MG63 (cell line): ENCODE measurements at regions not wholly inside any gene's neighbourhood (a gene's known extent, or its start where the extent isn't known, plus 50 kb on each side); places are given as distances from the start of the nearest gene placed in this dataset.
A peak's percentile ranks its signal among the peaks of the same experiment; 100 is the strongest.
"Not testable (repeated sequence)": the region's sequence is repeated elsewhere in the genome, so short reads cannot be mapped to it uniquely, and the experiment has no call there.

ENCODE experiments used
- DNase-seq: peaks from one replicate; pipeline ENCODE4 v3.0.0-alpha.2; 2020
- H3K27me3 ChIP-seq: fragments of 250-450 bp; sonication (Bioruptor Pico); 2 replicates; pipeline ENCODE4 v1.5.1; 2020; ENCODE audit warnings: mild to moderate bottlenecking, moderate library complexity
- H3K36me3 ChIP-seq: fragments of 250-450 bp; sonication (Bioruptor Pico); 2 replicates; pipeline ENCODE4 v1.5.1; 2020; ENCODE audit warnings: mild to moderate bottlenecking, moderate library complexity
- H3K4me3 ChIP-seq: fragments of 250-450 bp; sonication (Bioruptor Pico); 2 replicates; pipeline ENCODE4 v1.5.1; 2020; ENCODE audit warnings: mild to moderate bottlenecking, moderate library complexity
- H3K9me3 ChIP-seq: fragments of 250-450 bp; sonication (Bioruptor Pico); 2 replicates; pipeline ENCODE4 v1.5.1; 2020; ENCODE audit warnings: mild to moderate bottlenecking, moderate library complexity

GRCh38 chr7:149930374-149931068 is 56.8 kb downstream of the ATP6V0E2 start:
- H3K9me3 ChIP-seq, DNase-seq: not testable (repeated sequence)

DNA sequence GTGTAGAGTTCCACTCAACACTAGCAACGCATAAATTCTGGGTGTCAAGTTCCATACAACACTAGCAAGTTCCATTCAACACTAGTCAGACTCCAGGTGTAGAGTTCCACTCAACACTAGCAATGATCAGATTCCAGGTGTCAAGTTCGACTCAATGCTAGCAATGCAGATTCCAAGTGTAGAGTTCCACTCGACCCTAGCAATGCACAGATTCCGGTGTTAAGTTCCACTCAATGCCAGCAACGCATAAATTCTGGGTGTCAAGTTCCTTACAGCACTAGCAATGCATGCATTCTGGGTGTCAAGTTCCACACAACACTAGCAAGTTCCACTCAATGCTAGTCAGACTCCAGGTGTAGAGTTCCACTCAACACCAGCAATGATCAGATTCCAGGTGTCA is 60.0 kb downstream of the ATP6V0E2 start:
- not testable (repeated sequence) for H3K27me3 ChIP-seq, H3K9me3 ChIP-seq, H3K36me3 ChIP-seq, DNase-seq, H3K4me3 ChIP-seq

More at GRCh38 chr7:149930374-149931068, 56.8 kb downstream of the ATP6V0E2 start:
- H3K36me3 ChIP-seq, H3K27me3 ChIP-seq, H3K4me3 ChIP-seq: not testable (repeated sequence)

DNA sequence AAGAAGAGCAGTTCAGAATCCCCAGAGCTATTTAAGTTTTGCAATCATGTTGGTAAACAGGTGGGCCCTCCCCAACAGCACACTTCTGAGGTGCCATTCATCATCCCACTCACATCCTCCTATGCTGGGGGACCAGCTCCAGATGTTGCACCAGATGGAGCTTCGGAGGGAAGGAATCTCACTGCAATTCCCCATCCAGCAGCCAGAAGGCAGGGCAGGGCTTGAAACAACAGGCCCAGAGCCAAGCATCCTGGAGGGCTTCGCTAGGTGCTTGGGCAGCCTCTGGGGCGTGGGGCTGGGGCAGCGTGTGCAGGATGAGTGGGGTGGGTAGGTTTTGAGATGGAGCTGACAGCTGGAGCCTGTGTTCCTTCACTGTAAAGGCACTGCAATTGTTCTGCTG is 73.6 kb downstream of the ATP6V0E2 start:
- H3K27me3 ChIP-seq, H3K36me3 ChIP-seq, DNase-seq, H3K4me3 ChIP-seq, H3K9me3 ChIP-seq: not testable (repeated sequence)

- H3K27me3 ChIP-seq: not testable (repeated sequence)
Observed at GRCh38 chr7:149948444-149948843, 74.7 kb downstream of the ATP6V0E2 start.

GRCh38 chr7:149949863-149950577 is 76.3 kb downstream of the ATP6V0E2 start:
- not testable (repeated sequence) for H3K27me3 ChIP-seq, H3K36me3 ChIP-seq, H3K4me3 ChIP-seq, H3K9me3 ChIP-seq, DNase-seq

More at GRCh38 chr7:149948444-149948843, 74.7 kb downstream of the ATP6V0E2 start:
- not testable (repeated sequence) for H3K9me3 ChIP-seq, DNase-seq, H3K36me3 ChIP-seq, H3K4me3 ChIP-seq

DNA sequence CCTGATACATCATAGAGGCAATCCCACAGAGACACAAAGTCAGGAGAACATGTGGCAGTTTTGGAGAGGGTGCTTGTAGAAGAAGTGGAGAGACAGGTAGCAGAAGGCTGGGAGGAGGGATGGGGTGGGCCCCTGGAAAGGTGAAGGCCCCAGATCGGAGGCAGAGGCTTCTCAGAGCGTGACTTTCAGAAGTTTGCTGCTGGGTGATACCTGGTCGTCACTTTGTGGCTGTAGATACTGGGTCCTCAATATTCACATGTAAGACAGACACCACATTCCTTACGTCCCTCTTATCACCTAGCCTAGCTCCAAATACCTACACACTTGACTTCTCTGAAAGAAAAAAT is 76.8 kb downstream of the ATP6V0E2 start:
- not testable (repeated sequence) for H3K4me3 ChIP-seq, H3K27me3 ChIP-seq, H3K36me3 ChIP-seq, DNase-seq, H3K9me3 ChIP-seq

- H3K27me3 ChIP-seq, DNase-seq, H3K9me3 ChIP-seq, H3K4me3 ChIP-seq, H3K36me3 ChIP-seq: not testable (repeated sequence)
Observed at GRCh38 chr7:149951579-149951978, 77.8 kb downstream of the ATP6V0E2 start.

DNA sequence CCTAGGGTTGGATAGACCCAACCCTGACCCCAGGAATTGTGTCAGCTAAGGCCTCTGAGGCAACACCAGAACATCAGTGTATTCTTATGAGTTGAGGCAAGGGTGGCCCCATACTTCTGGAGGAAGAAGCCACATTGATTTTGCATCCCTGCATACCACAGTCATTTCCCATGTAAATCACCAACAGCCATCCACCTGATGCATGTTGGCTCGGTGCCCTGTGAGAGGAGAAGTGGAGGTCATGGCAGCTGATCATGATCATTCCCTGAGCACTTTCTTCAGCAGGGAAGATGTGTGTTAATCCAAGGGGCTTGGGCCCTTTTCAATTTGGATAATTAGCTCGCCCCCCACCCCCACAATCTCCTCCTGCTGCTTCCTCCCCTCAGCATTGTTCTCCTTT is 85.1 kb downstream of the ATP6V0E2 start:
- DNase-seq, H3K27me3 ChIP-seq, H3K4me3 ChIP-seq, H3K9me3 ChIP-seq, H3K36me3 ChIP-seq: not testable (repeated sequence)

DNA sequence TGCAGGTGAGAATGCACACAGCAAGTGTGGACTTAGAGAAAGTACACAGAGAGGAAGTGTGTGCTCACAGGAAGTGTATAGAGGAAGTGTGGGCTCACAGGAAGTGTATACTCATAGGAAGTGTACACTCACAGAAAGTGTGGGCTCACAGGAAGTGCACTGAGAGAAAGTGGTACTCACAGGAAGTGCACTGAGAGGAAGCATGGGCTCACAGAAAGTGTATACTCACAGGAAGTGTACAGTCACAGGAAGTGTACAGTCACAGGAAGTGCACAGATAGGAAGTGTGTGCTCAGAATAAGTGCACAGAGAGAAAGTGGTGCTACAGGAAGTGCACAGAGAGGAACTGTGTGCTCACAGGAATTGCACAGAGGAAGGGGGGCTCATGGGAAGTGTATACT is 87.1 kb downstream of the ATP6V0E2 start:
- H3K36me3 ChIP-seq, H3K27me3 ChIP-seq, DNase-seq, H3K9me3 ChIP-seq, H3K4me3 ChIP-seq: not testable (repeated sequence)

GRCh38 chr7:149961878-149962277 is 88.1 kb downstream of the ATP6V0E2 start:
- not testable (repeated sequence) for DNase-seq, H3K4me3 ChIP-seq, H3K27me3 ChIP-seq, H3K9me3 ChIP-seq, H3K36me3 ChIP-seq

DNA sequence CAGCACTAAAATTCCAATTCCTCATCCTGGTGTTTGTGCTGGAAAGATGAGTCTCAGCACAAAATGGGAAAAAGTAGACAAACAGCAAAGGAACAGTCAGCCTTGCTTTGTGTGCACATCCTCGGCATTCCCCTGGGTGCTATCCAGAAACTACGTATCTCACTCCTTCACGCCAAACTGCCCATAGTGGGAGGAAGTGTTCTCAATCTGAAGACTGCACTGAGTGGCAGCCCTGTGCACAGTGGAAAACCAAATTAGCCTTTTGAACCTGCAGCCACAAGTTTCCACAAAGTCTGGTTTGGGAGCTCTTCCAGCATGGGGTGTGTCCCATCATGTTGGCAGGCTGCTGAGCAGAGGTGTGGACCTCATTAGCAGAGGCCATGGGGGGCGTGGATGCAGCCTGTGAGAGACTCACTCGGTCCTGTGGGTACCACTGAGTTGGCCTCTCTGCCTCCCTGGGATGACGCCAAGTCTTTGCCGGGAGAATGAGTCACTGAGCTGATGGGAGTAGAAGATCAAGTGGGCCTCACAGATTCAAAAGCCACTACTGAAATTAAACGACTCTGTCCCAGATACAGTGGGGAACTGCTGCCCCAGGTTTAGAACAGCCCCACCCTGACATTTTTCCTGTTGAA is 89.0 kb downstream of the ATP6V0E2 start:
- not testable (repeated sequence) for H3K36me3 ChIP-seq, H3K27me3 ChIP-seq, H3K9me3 ChIP-seq, H3K4me3 ChIP-seq
- peak; percentile 66 for DNase-seq

DNA sequence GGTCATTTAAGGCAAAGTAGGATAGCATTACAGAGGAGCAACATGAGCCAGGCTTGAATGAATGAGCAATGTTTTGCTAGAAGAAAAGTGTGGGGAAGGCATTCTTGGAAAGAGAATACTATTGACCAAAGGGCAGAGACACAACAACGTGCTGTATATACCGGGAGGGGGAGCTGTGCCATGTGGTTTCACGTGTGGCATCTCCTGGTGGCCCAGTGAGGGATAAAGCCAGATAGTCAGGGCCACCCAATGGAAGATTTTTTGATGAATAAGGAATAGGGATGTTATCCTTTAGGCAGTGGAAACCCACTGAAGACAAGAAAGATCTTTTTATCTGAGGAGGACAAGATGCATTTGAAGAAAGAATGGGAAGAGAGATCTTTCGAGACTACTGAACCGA is 90.2 kb downstream of the ATP6V0E2 start:
- not testable (repeated sequence) for H3K27me3 ChIP-seq, H3K4me3 ChIP-seq, H3K9me3 ChIP-seq, DNase-seq, H3K36me3 ChIP-seq

- DNase-seq, H3K4me3 ChIP-seq, H3K36me3 ChIP-seq, H3K27me3 ChIP-seq, H3K9me3 ChIP-seq: not testable (repeated sequence)
Observed at GRCh38 chr7:149966444-149966843, 92.7 kb downstream of the ATP6V0E2 start.

DNA sequence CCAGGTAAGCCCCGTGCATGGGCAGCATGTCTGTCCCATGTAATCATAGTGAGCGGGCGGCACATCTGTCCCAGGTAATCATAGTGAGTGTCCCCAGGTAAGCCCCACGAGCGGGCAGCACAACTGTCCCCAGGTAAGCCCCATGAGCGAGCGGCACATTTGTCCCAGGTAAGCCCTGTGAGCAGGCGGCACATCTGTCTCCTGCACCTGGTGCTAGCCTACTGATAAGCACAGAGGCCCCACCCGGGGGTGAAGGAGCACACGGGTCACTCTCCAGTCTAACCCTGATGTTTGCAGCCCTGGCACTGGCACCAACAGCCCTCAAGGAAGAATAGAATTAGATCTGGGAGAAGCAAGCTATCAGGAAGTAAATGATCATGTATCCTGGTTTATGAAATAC is 99.2 kb downstream of the ATP6V0E2 start:
- not testable (repeated sequence) for H3K36me3 ChIP-seq, H3K27me3 ChIP-seq, H3K4me3 ChIP-seq, H3K9me3 ChIP-seq, DNase-seq

DNA sequence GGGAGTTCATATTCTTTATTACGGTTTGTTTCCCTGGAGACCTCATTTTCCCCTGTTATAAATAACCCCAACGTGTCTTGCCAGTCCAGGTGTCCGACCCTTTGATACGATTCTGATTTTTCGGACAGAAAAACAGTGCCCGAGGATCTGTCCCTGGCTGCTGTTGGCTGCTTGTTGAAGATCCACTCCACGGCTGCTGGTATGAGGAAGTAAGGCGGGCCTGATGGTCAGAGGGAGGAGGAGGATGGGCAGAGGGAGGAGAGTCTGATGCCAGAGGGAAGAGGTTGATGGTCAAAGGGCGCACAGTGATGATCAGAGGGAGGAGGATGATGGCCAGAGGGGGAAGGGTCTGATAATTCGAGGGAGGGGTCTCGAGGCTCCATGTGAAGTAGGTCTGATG is 99.9 kb downstream of the ATP6V0E2 start:
- not testable (repeated sequence) for H3K27me3 ChIP-seq, DNase-seq

DNA sequence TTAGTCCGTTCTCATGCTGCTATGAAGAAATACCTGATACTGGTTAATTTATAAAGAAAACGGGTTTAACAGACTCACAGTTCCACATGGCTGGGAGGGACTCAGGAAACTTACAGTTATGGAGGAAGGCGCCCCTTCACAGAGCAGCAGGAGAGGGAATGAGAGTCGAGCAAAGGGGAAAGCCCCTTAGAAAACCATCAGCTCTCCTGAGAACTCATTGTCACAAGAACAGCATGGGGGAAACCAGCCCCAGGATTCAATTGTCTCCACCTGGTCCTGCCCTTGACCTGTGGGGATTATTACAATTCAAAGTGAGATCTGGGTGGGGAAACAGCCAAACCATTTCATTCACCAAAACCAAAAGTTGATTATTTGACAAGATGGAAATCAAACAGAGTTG is 101.8 kb downstream of the ATP6V0E2 start:
- not testable (repeated sequence) for DNase-seq, H3K36me3 ChIP-seq, H3K27me3 ChIP-seq, H3K4me3 ChIP-seq, H3K9me3 ChIP-seq

More for the DNA sequence above, 99.9 kb downstream of the ATP6V0E2 start:
- H3K4me3 ChIP-seq, H3K36me3 ChIP-seq, H3K9me3 ChIP-seq: not testable (repeated sequence)

DNA sequence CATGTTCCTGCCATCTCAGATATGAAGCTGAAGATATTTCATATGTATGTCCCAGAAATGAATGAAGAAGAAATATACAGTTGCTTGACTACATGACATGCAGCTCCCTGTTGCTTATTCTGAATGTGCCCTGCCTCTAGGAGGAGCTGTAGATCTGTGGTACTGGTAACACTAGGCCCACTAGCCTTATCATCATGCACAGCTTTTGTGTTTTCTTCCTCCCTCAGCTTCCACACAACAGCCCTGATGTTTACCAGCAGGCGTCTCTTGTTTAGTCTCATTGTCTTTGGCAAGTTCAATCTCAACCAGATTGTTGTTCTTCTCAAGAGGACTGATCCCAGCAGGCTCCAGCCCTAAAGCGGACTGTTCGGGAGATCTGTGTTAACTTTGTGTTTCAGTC is 104.8 kb downstream of the ATP6V0E2 start:
- H3K9me3 ChIP-seq, H3K4me3 ChIP-seq, H3K36me3 ChIP-seq, H3K27me3 ChIP-seq, DNase-seq: not testable (repeated sequence)

DNA sequence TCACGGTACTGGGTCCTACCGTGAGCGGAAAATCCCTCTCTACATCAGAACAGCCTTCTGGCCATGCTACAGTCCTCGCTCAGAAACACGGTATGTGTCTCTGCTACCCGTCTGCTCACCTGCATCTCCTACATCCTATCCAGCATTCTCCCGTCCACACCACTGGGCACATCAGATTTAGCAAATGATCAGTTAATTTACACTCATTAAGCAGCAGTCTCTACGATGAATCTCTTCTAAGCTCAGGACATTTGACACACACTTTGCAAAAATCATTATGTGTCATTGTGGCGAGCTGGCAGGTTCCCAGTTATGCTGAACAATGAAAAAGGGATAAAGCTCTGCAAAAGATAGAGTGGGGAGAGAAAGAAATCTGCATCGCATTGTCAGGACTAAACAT is 105.2 kb downstream of the ATP6V0E2 start:
- not testable (repeated sequence) for DNase-seq, H3K36me3 ChIP-seq, H3K9me3 ChIP-seq, H3K4me3 ChIP-seq, H3K27me3 ChIP-seq
